BJ (cell line): ENCODE measurements at regions not wholly inside any gene's neighbourhood (a gene's known extent, or its start where the extent isn't known, plus 50 kb on each side); places are given as distances from the start of the nearest gene placed in this dataset.

ENCODE experiments used
- CTCF ChIA-PET: fragments of 350-600 bp; formaldehyde crosslinking; extraction: SDS; loops from one replicate; lab custom pipeline; 2021; ENCODE audit warnings: antibody characterized with exemption, inconsistent platforms; lab: Yijun Ruan, JAX
- POLR2A ChIA-PET: fragments of 300-600 bp; sonication (Branson Sonifier 250); formaldehyde crosslinking; extraction: SDS; loops from one replicate; lab custom pipeline; 2021; ENCODE audit warnings: antibody characterized with exemption; lab: Charles Lee
- DNase-seq: peaks from one replicate; pipeline ENCODE4 v3.0.0-alpha.2; 2011; ENCODE audit warnings: low read depth
- H3K27me3 ChIP-seq: 2 replicates; pipeline ENCODE4 v1.6.0; 2011; ENCODE audit warnings: low read length; ENCODE audit not compliant: control insufficient read depth, insufficient read depth
- H3K36me3 ChIP-seq: 2 replicates; pipeline ENCODE4 v1.5.1; 2011; ENCODE audit warnings: low read length; ENCODE audit not compliant: control insufficient read depth, insufficient read depth
- H3K4me3 ChIP-seq: 2 replicates; pipeline ENCODE4 v1.5.1; 2011; ENCODE audit warnings: low read depth, mild to moderate bottlenecking, control low read depth, low read length
- TF ChIP-seq, protein P1 (sequence below): IDR thresholded peaks from 2 replicates; pipeline ENCODE4 v1.5.1; 2011; ENCODE audit warnings: low read depth, mild to moderate bottlenecking, control low read depth, inconsistent platforms, low read length, moderate library complexity; ENCODE audit not compliant: insufficient read depth

DNA sequence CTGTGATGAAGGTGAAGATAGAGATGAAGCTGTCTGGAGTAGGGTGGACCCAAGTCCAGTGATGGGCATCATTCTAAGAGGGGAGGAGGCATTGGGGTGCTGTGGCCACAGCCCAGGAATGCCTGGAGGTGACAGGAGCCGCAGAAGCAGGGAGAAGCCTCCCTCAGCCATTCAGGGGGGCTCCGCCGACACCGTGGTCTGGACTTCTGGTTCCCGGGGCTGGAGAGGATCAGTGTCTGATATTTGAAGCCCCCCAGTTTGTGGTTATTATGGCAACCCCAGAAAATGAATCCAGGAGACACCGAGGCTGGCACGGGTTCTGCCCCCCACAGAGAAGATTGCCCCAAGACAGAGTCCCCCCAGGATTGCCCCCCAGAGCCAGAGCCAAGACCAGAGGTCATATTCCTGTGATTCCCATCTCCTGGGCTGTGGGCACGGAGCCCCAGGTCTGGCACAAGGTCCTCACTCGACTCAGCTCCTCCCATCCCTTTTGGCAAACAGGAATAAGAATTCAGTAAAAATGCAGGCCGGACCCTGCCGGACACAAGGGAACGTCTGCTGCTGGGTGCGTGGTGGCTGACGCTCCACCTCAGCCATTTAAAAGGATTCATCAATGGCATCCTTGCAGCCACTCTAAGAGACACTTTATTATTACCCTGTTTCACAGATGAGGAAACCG lies 116.6 kb downstream of the CPZ start:
- DNase-seq: no peak
- Histone ChIP-seq H3K36me3 (no peaks in the 10 kb centered on the region), H3K4me3 (no peak overlapping the region), H3K27me3 (no peaks in the 10 kb centered on the region; the same call in 1 of the 2 replicates)
- TF ChIP-seq, protein P1, sequence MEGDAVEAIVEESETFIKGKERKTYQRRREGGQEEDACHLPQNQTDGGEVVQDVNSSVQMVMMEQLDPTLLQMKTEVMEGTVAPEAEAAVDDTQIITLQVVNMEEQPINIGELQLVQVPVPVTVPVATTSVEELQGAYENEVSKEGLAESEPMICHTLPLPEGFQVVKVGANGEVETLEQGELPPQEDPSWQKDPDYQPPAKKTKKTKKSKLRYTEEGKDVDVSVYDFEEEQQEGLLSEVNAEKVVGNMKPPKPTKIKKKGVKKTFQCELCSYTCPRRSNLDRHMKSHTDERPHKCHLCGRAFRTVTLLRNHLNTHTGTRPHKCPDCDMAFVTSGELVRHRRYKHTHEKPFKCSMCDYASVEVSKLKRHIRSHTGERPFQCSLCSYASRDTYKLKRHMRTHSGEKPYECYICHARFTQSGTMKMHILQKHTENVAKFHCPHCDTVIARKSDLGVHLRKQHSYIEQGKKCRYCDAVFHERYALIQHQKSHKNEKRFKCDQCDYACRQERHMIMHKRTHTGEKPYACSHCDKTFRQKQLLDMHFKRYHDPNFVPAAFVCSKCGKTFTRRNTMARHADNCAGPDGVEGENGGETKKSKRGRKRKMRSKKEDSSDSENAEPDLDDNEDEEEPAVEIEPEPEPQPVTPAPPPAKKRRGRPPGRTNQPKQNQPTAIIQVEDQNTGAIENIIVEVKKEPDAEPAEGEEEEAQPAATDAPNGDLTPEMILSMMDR: no peak
- CTCF ChIA-PET: no interaction called here
- POLR2A ChIA-PET: no interaction called here

DNA sequence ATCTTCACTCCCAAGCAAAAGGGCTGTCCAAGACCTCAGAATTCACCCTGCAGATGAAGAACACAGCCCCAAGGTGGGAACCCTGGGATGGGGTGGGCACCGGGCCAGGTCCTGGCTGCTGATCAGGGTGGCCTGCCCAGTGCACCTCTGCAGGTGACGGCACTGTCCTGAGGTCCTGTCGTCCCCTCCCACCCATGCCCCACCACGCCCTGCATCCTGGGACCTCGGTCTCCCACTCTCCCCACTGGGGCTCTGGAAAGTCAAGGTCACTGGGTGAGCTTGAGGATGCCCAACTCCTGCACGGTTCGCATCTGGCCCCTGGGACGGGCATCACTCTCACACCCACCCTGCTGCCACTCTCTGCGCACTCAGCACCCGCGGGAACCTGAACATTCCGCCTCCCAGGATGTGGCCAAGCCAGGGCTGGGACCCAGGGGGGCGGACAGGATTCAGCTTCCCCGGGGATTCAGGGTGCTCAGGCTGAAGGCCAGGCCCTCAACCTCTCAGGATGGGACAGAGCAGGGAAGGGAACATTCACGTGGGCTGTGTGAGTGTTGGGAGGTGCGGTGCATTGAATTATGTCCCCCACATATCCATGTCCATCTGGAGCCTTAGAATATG lies 115.9 kb downstream of the CPZ start:
- TF ChIP-seq, protein P1: no peak
- CTCF ChIA-PET: no interaction called here
- no peaks in the 10 kb centered on the region; the same call in 1 of the 2 replicates for H3K27me3 ChIP-seq
- H3K36me3 ChIP-seq: no peaks in the 10 kb centered on the region
- POLR2A ChIA-PET: no interaction called here
- DNase-seq: no peak
- H3K4me3 ChIP-seq: no peak overlapping the region

DNA sequence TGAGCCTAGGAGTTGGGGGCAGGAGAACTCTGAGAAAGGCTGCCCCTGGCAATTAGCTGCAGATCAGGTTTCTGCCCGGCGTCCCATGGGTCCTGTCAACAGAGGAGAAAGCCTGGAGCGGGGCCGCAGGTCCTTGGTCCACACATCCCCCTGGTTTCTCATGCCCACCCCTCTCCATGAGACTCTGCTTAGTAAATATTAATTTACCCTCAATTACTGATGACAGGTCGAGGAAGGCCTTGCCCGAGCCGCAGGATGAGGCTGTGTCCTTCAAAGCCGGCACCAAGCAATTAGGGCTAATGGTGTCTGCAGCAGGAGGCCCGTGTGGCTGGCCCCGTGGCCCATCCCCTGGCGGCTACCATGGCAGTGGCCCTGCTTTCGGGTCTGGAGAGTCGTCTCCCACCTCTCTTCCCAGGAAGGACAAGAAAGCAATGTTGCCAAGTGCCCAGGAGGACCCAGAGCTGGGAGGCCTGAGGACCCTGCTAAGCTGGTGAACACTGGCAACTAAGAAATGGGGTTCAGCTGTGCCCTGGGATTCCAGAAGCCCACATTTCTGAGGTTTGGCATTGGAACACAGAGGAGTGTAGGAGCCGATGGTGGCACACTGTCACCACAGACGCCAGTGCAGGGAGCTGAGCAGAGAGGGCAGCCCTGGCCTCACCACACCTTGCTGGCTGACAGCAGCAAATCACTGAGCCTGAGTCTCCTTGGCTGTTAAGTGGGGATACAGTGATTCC lies 114.6 kb downstream of the CPZ start:
- Histone ChIP-seq H3K4me3 (no peak overlapping the region), H3K27me3 (no peaks in the 10 kb centered on the region; the same call in 1 of the 2 replicates), H3K36me3 (no peaks in the 10 kb centered on the region)
- ChIA-PET CTCF (interaction anchor here (0.6 kb wide), 2 partner anchors 29 to 220 kb away, joined by 3 to 5 read pairs; no protein-coding TSS in a partner anchor), POLR2A (no interaction called here)
- TF ChIP-seq, protein P1: no peak
- no peak for DNase-seq

DNA sequence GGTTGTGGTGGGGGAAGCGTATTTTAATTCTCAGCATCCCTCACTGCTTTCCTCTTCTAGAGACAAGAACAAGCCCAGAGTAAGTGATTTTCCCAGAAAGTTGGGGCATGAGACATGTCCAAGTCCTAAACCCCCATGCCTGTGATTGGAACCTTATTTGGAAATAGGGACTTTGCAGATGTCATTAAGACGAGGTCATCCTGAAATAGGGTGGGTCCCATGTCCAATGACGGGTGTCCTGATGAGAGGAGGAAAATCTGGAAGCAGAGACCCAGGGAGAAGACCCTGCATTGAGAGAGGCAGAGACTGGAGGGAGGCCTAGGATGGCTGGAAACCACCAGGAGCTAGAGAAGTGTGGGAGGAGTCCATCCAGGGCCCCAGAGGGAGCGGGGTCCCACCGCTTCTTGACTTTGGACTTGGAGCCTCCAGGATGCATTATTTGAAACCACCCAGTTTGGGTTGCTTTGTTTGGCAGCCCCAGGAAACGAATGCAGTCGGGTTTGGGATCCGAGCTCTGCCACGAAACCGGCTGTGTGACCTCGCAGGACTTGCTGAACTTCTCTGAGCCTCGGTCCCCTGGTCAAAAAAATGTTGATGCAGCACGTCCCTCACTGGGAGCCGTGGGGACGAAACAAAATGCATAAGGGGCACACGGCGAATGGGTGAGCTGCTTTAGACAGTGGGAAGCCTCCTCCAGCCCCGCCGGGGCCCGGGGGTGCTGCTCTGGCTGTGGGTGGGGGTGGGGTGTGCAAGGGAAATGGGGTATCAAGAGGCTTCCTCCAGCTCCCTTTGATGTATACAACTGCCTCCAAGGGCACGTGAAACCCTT lies 113.9 kb downstream of the CPZ start:
- H3K36me3 ChIP-seq: no peaks in the 10 kb centered on the region
- DNase-seq: no peak
- peaks cover 4% of the 10 kb centered on the region for H3K27me3 ChIP-seq
- ChIA-PET POLR2A (no interaction called here), CTCF (interaction anchor here (0.6 kb wide), 1 partner anchor 28 kb away, joined by 3 read pairs; no protein-coding TSS in a partner anchor)
- H3K4me3 ChIP-seq: no peak overlapping the region
- TF ChIP-seq, protein P1: no peak
